ENCODE measurements at regions not wholly inside any gene's neighbourhood (a gene's known extent, or its start where the extent isn't known, plus 50 kb on each side); places are given as distances from the start of the nearest gene placed in this dataset.

DNA sequence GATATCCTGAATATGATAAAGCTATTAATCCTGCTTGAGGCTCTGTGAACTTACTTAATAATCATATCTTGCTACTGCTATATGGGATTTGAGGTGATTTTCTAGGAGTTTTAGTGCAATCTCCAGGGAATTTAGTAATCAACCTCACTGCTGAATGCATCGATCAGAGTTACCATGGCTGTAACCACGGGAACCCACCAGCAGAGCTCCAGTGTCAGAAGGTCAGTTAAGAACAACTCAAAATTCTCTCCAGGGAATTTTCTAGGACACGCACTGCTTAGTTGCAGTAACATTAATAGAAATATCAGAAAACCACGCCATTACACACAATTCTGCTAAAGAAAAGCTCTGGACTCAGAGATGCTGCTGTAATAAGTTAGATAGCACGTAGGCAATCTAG lies 1477.2 kb upstream of the TENM3 start:
- no peak for TF ChIP-seq POLR2A (IDR thresholded peaks at IDR 0.05)
- TF ChIP-seq, protein P1, sequence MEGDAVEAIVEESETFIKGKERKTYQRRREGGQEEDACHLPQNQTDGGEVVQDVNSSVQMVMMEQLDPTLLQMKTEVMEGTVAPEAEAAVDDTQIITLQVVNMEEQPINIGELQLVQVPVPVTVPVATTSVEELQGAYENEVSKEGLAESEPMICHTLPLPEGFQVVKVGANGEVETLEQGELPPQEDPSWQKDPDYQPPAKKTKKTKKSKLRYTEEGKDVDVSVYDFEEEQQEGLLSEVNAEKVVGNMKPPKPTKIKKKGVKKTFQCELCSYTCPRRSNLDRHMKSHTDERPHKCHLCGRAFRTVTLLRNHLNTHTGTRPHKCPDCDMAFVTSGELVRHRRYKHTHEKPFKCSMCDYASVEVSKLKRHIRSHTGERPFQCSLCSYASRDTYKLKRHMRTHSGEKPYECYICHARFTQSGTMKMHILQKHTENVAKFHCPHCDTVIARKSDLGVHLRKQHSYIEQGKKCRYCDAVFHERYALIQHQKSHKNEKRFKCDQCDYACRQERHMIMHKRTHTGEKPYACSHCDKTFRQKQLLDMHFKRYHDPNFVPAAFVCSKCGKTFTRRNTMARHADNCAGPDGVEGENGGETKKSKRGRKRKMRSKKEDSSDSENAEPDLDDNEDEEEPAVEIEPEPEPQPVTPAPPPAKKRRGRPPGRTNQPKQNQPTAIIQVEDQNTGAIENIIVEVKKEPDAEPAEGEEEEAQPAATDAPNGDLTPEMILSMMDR (IDR thresholded peaks at IDR 0.05): no peak
